Peyer's patch (tissue), 4 donors: ENCODE measurements at regions not wholly inside any gene's neighbourhood (a gene's known extent, or its start where the extent isn't known, plus 50 kb on each side); places are given as distances from the start of the nearest gene placed in this dataset.

ENCODE experiments used
- DNase-seq, 3 donors: peaks; one replicate each; pipeline ENCODE4 v3.0.0-alpha.2; 2017 to 2019
- H3K27ac ChIP-seq, 4 donors: fragments of 200-600 bp; sonication (generic); one replicate each; pipeline ENCODE4 v1.5.1; 2016 to 2019
- H3K27me3 ChIP-seq, 2 donors: fragments of 200-600 bp; sonication (generic); one replicate each; pipeline ENCODE4 v1.5.1; 2019
- H3K36me3 ChIP-seq, 3 donors: fragments of 200-600 bp; sonication (generic); one replicate each; pipeline ENCODE4 v1.5.1; 2016 to 2019
- H3K4me1 ChIP-seq, 4 donors: fragments of 200-600 bp; sonication (generic); one replicate each; pipeline ENCODE4 v1.5.1; 2016 to 2019
- H3K4me3 ChIP-seq, 4 donors: fragments of 200-600 bp; sonication (generic); 1 replicate in 3 of 4; 2 replicates in 1 of 4; pipeline ENCODE4 v1.5.1; 2016 to 2019; ENCODE audit warnings: mild to moderate bottlenecking in 1 of 4
- H3K9me3 ChIP-seq, 4 donors: fragments of 200-600 bp; sonication (generic); one replicate each; pipeline ENCODE4 v1.5.1; 2016 to 2019; ENCODE audit warnings: mild to moderate bottlenecking in 1 of 4
- CTCF ChIP-seq, 6 experiments: fragments of 450-650 bp in 4 of 6; fragments of 200-600 bp in 2 of 6; sonication (generic) in 1 of 6; IDR thresholded peaks; one replicate each; pipeline ENCODE4 v1.5.1; 2017 to 2019; ENCODE audit warnings: antibody characterized with exemption in 6 of 6, mild to moderate bottlenecking in 3 of 6, moderate library complexity in 1 of 6
- POLR2A ChIP-seq, 2 donors: fragments of 450-650 bp; IDR thresholded peaks; one replicate each; pipeline ENCODE4 v1.5.1; 2017; ENCODE audit warnings: antibody characterized with exemption in 2 of 2, mild to moderate bottlenecking in 2 of 2, moderate library complexity in 2 of 2

GRCh38 chr3:111326144-111326995 lies 215.6 kb upstream of the CD96 start:
- H3K4me1 ChIP-seq = no peaks in the 10 kb centered on the region
- no peak overlapping the region for H3K27ac ChIP-seq
- TF ChIP-seq POLR2A (IDR thresholded peaks at IDR 0.05) = no peak
- TF ChIP-seq CTCF (IDR thresholded peaks at IDR 0.05) = no peak
- DNase-seq = no peak
- H3K27me3 ChIP-seq = no peaks in the 10 kb centered on the region
- no peaks in the 10 kb centered on the region for H3K36me3 ChIP-seq
- no peaks in the 10 kb centered on the region for H3K9me3 ChIP-seq
- H3K4me3 ChIP-seq = no peak overlapping the region

GRCh38 chr3:111331306-111331705 lies 210.7 kb upstream of the CD96 start:
- no peak overlapping the region for H3K27ac ChIP-seq
- no peaks in the 10 kb centered on the region for H3K4me1 ChIP-seq
- no peak for TF ChIP-seq POLR2A (IDR thresholded peaks at IDR 0.05)
- no peak for TF ChIP-seq CTCF (IDR thresholded peaks at IDR 0.05)
- H3K4me3 ChIP-seq = no peak overlapping the region
- H3K27me3 ChIP-seq = no peaks in the 10 kb centered on the region
- no peaks in the 10 kb centered on the region for H3K36me3 ChIP-seq
- no peaks in the 10 kb centered on the region for H3K9me3 ChIP-seq
- no peak for DNase-seq

- H3K27ac ChIP-seq = no peak overlapping the region
- H3K9me3 ChIP-seq = no peaks in the 10 kb centered on the region
- no peak overlapping the region for H3K4me3 ChIP-seq
- no peak for DNase-seq
- no peak for TF ChIP-seq CTCF (IDR thresholded peaks at IDR 0.05)
- no peaks in the 10 kb centered on the region for H3K27me3 ChIP-seq
- H3K4me1 ChIP-seq = no peaks in the 10 kb centered on the region
- H3K36me3 ChIP-seq = no peaks in the 10 kb centered on the region
Measured at GRCh38 chr3:111331912-111332311, 210.1 kb upstream of the CD96 start.

- H3K4me1 ChIP-seq = no peaks in the 10 kb centered on the region
- no peaks in the 10 kb centered on the region for H3K9me3 ChIP-seq
- no peak for TF ChIP-seq POLR2A (IDR thresholded peaks at IDR 0.05)
- no peak for TF ChIP-seq CTCF (IDR thresholded peaks at IDR 0.05)
- no peak overlapping the region for H3K27ac ChIP-seq
- H3K27me3 ChIP-seq = no peaks in the 10 kb centered on the region
- H3K36me3 ChIP-seq = no peaks in the 10 kb centered on the region
- H3K4me3 ChIP-seq = no peak overlapping the region
- no peak for DNase-seq
Measured at GRCh38 chr3:111332488-111333080, 209.4 kb upstream of the CD96 start.

- no peak for DNase-seq
- Histone ChIP-seq H3K4me1 (no peaks in the 10 kb centered on the region), H3K27me3 (no peaks in the 10 kb centered on the region), H3K4me3 (no peak overlapping the region), H3K36me3 (no peaks in the 10 kb centered on the region), H3K27ac (no peak overlapping the region), H3K9me3 (no peaks in the 10 kb centered on the region)
- TF ChIP-seq POLR2A (IDR thresholded peaks at IDR 0.05) (no peak), CTCF (IDR thresholded peaks at IDR 0.05) (no peak)
Measured at GRCh38 chr3:111333642-111334041, 208.4 kb upstream of the CD96 start.
